HG03521 (cell line): ENCODE measurements at regions not wholly inside any gene's neighbourhood (a gene's known extent, or its start where the extent isn't known, plus 50 kb on each side); places are given as distances from the start of the nearest gene placed in this dataset.
A peak's percentile ranks its signal among the peaks of the same experiment; 100 is the strongest.

ENCODE experiments used
- ATAC-seq: cut with Tn5 transposase; IDR thresholded peaks from one replicate; pipeline ENCODE4 v1.9.1; 2021; ENCODE audit warnings: mild to moderate bottlenecking, moderate library complexity; ENCODE audit not compliant: unreplicated experiment

- no peak for ATAC-seq
These were observed 194.9 kb upstream of the RMST start for GRCh38 chr12:97267594-97268202.

DNA sequence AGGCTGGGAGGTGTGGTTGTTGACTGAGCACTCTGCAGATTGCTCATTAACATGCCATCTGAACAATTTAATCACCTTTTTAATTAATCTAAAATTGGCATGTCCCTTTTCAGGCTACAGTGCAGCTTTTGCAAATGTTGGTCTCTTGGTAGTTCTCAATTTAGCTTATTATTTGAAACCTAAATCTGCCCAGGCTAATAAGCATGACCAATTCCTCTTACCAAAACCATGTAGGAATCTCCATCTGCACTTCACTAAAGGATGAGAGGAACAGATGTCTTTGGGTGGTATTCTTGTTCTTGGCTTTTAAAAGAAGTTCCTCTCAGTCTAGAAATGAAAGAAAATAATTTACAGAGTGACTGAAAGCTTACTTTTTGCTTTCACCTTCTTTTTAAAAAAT is 190.1 kb upstream of the RMST start:
- ATAC-seq = no peak

- ATAC-seq = no peak
These were observed 188.2 kb upstream of the RMST start for GRCh38 chr12:97274386-97274785.

- ATAC-seq = no peak
These were observed 187.3 kb upstream of the RMST start for GRCh38 chr12:97275256-97275655.

GRCh38 chr12:97275728-97276590 is 186.6 kb upstream of the RMST start:
- ATAC-seq = no peak

GRCh38 chr12:97276661-97277429 is 185.8 kb upstream of the RMST start:
- no peak for ATAC-seq

- no peak for ATAC-seq
These were observed 179.3 kb upstream of the RMST start for GRCh38 chr12:97283297-97283696.

DNA sequence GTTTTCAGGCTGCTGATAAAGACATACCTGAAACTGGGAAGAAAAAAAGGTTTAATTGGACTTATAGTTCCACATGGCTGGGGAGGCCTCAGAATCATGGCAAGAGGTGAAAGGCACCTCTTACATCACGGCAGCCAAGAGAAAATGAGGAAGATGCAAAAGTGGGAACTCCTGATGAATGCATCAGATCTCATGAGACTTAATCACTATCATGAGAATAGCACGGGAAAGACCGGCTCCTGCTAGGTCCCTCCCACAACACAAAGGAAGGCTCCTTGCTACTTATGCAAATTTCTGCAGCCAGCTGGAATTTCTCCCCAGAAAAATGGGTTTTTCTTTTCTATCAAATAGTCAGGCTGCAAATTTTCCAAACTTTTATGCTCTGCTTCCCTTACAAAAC is 174.1 kb upstream of the RMST start:
- no peak for ATAC-seq

- no peak for ATAC-seq
These were observed 170.0 kb upstream of the RMST start for GRCh38 chr12:97292588-97292987.

GRCh38 chr12:97293541-97293940 is 169.1 kb upstream of the RMST start:
- ATAC-seq = no peak

- no peak for ATAC-seq
These were observed 162.8 kb upstream of the RMST start for GRCh38 chr12:97299847-97300246.

- ATAC-seq = no peak
These were observed 162.2 kb upstream of the RMST start for GRCh38 chr12:97300431-97300830.

- no peak for ATAC-seq
These were observed 161.7 kb upstream of the RMST start for GRCh38 chr12:97300891-97301290.

GRCh38 chr12:97301576-97301975 is 161.0 kb upstream of the RMST start:
- no peak for ATAC-seq

GRCh38 chr12:97305651-97306050 is 157.0 kb upstream of the RMST start:
- no peak for ATAC-seq

DNA sequence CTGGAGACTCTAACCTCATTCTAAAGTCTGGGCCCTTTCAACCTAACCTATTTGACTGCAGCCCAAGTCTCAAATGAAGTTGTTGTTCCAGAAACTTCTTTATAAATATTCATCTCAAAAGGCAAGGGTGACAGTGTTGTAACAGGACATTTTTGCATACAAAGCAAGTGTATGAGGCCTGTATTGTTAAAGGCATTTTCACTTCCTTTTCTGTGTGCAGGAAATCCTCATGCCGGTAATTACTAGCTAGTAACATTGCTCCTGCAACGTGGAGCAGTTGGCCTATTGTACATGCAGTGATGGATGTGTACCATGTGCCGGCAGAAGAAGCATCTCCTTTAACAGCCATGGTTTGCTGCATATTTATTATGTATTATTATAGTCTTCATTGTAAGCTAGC is 156.5 kb upstream of the RMST start:
- peak; percentile 85 for ATAC-seq

DNA sequence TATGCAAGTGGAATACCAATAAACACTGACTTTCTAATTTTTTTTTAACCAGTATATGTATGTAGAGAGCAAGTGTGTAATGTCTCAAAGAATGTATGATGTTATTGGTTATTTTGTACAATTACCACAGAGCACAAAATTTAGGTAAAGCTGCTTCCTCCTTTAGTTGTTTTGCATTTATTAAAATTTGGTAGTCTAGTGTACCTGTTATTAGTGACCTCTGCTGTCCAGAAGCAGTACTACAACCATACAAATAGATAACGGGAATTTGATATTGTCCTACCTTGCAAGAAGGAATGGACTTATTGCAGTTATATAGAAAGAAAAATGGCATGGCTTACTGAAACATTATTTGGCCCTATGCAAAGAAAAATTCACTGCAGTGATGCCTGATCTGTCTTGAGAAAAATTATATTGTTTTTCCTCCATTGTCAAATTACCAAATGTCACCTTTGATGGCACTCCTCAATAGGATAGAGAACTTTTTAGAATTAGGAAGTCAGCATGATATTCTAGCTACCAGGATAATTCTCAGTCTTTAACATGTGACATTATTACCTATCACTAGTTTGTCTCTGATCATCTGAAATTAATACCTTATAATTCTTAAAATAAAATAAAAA is 153.9 kb upstream of the RMST start:
- peak; percentile 35 for ATAC-seq

DNA sequence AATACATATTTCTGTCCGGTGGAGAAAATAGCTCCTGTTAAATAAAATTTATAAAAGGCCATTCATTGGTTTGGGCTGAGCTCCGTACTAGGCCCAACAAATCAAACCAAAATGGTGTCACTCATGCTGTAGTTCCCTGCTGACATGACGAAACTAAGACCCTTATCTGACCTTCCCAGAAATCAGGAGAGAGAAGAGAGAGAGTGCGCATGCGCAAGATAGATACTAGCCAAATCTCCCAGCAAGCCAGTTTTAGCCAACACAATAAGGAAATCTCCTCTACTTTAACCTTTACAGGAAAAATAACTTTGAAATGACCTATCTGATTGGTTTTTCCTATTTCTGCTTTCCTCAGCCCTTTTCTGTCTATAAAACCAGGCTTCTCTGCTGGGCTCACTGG is 152.7 kb upstream of the RMST start:
- ATAC-seq = no peak

DNA sequence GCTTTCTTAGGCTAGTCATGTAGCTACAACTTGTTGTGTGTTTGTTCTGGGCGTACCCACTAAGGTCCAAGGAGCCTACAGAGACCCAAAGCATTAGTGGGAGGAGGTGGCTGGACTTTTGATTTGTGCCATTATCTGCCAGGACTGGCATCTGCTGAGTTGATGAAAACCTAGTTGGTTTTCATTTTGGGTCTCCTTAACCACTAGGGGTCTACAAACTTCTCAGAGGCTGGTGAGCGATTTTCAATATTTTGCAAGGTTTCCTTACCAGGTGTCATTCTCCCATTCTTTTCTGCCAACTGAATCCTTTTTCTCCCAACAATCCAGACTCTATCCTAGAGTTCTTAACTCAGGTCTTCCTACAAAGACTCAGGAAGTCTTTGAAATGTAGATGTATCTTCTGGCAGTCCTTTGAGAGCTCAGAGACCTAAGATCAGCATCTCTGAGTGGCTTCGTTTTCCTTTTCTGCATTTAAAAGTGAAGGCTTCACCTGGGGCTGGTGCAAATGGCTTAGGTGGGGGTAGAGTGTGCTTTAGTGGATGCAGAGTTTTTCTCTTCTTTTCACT is 150.0 kb upstream of the RMST start:
- ATAC-seq = no peak

- no peak for ATAC-seq
These were observed 149.0 kb upstream of the RMST start for GRCh38 chr12:97313471-97314190.
